H1 (cell line): ENCODE measurements at regions not wholly inside any gene's neighbourhood (a gene's known extent, or its start where the extent isn't known, plus 50 kb on each side); places are given as distances from the start of the nearest gene placed in this dataset.

Experiments
- CTCF ChIA-PET: fragments of 300-600 bp; sonication (Branson Sonifier 250); formaldehyde crosslinking; loops from one replicate; lab custom pipeline; 2021; ENCODE audit not compliant: partially characterized antibody; lab: Charles Lee
- POLR2A ChIA-PET: fragments of 300-600 bp; sonication (Branson Sonifier 250); formaldehyde crosslinking; loops from one replicate; lab custom pipeline; 2021; ENCODE audit warnings: inconsistent platforms; ENCODE audit not compliant: partially characterized antibody; lab: Charles Lee
- DNase-seq, 2 experiments: peaks; one replicate each; pipeline versions ENCODE4 v3.0.0 to v3.0.0-alpha.2; 2010 to 2022; ENCODE audit warnings: low spot score in 2 of 2, low read depth in 1 of 2, mixed read lengths in 1 of 2
- FAIRE-seq: peaks from 2 replicates; lab custom pipeline; 2011; peaks lifted over from hg19 to GRCh38; lab: Jason Lieb, UNC
- H2AFZ ChIP-seq: 2 replicates; pipeline ENCODE4 v1.8.1; 2012; ENCODE audit warnings: low read length, inconsistent platforms
- H2AK5ac ChIP-seq: 2 replicates; pipeline ENCODE4 v1.6.1; 2013; ENCODE audit warnings: low read depth, low read length
- H2BK120ac ChIP-seq: replicated peaks from 2 replicates; pipeline ENCODE3; 2013; ENCODE audit warnings: low read depth, low read length, inconsistent platforms
- H2BK12ac ChIP-seq: 2 replicates; pipeline ENCODE4 v1.6.1; 2013; ENCODE audit warnings: low read depth, low read length
- H2BK15ac ChIP-seq: 2 replicates; pipeline ENCODE4 v1.6.1; 2013; ENCODE audit warnings: low read length
- H2BK20ac ChIP-seq: 2 replicates; pipeline ENCODE4 v1.6.1; 2013; ENCODE audit warnings: low read length
- H2BK5ac ChIP-seq: 2 replicates; pipeline ENCODE4 v1.6.1; 2013; ENCODE audit warnings: low read depth, low read length
- H3K14ac ChIP-seq: 2 replicates; pipeline ENCODE4 v1.6.1; 2013; ENCODE audit warnings: inconsistent platforms; ENCODE audit not compliant: insufficient read length
- H3K18ac ChIP-seq: 2 replicates; pipeline ENCODE4 v1.6.1; 2013; ENCODE audit warnings: low read length; ENCODE audit errors: extremely low read depth
- H3K23ac ChIP-seq: 2 replicates; pipeline ENCODE4 v1.6.1; 2013; ENCODE audit warnings: inconsistent platforms; ENCODE audit not compliant: insufficient read length
- H3K23me2 ChIP-seq: 2 replicates; pipeline ENCODE4 v1.6.1; 2013; ENCODE audit warnings: low read depth, low read length
- H3K27ac ChIP-seq: 2 replicates; pipeline ENCODE4 v1.6.1; 2011; ENCODE audit warnings: low read depth, low read length, inconsistent platforms
- H3K27me3 ChIP-seq, 4 experiments: replicated peaks in 1 of 4; 1 replicate in 1 of 4; 2 replicates in 3 of 4; pipeline versions ENCODE4 v1.6.1 to v1.8.1; 2011 to 2013; ENCODE audit warnings: low read length in 3 of 4, mild to moderate bottlenecking in 3 of 4, inconsistent platforms in 2 of 4, mixed read lengths in 2 of 4, moderate library complexity in 1 of 4; ENCODE audit not compliant: control insufficient read depth in 3 of 4, insufficient read depth in 3 of 4; ENCODE audit errors: extremely low read depth in 1 of 4
- H3K36me3 ChIP-seq, 4 experiments: 2 replicates each; pipeline versions ENCODE4 v1.6.1 to v1.8.1; 2011 to 2013; ENCODE audit warnings: mild to moderate bottlenecking in 4 of 4, low read length in 3 of 4, moderate library complexity in 2 of 4, control low read depth in 1 of 4, inconsistent platforms in 1 of 4; ENCODE audit not compliant: insufficient read depth in 4 of 4, control insufficient read depth in 2 of 4
- H3K4ac ChIP-seq: replicated peaks from 2 replicates; pipeline ENCODE3; 2013; ENCODE audit warnings: low read length, low read depth, mixed read lengths, inconsistent platforms; ENCODE audit not compliant: insufficient read length
- H3K4me1 ChIP-seq, 4 experiments: replicated peaks in 1 of 4; 1 replicate in 1 of 4; 2 replicates in 3 of 4; pipeline versions ENCODE4 v1.6.1 to v1.8.1; 2011 to 2013; ENCODE audit warnings: low read length in 3 of 4, inconsistent platforms in 2 of 4, mixed read lengths in 1 of 4; ENCODE audit not compliant: insufficient read depth in 4 of 4, control insufficient read depth in 3 of 4
- H3K4me2 ChIP-seq, 2 experiments: 2 replicates each; pipeline versions ENCODE4 v1.6.1 to v1.8.1; 2011 to 2013; ENCODE audit warnings: low read depth in 2 of 2, low read length in 2 of 2, control low read depth in 1 of 2, inconsistent platforms in 1 of 2, mild to moderate bottlenecking in 1 of 2; ENCODE audit not compliant: insufficient read depth in 1 of 2
- H3K4me3 ChIP-seq, 4 experiments: fragments of 200-600, 300-600 bp in 1 of 4; sonication (generic), shearing (Covaris generic), sonication (Bioruptor Twin) in 1 of 4; 2 replicates each; pipeline versions ENCODE4 v1.5.1 to v1.8.1; 2011 to 2016; ENCODE audit warnings: low read length in 4 of 4, low read depth in 3 of 4, control low read depth in 2 of 4, inconsistent platforms in 2 of 4, mild to moderate bottlenecking in 2 of 4, mixed read lengths in 1 of 4, moderate library complexity in 1 of 4; ENCODE audit not compliant: insufficient read depth in 2 of 4; ENCODE audit errors: extremely low read depth in 1 of 4
- H3K56ac ChIP-seq: replicated peaks from 2 replicates; pipeline ENCODE3; 2013; ENCODE audit warnings: low read depth, mild to moderate bottlenecking, mixed read lengths, low read length, inconsistent platforms; ENCODE audit not compliant: insufficient read length
- H3K79me1 ChIP-seq: 2 replicates; pipeline ENCODE4 v1.6.1; 2013; ENCODE audit warnings: low read depth, low read length, control low read depth
- H3K79me2 ChIP-seq, 2 experiments: 2 replicates each; pipeline versions ENCODE4 v1.6.1 to v1.8.1; 2012 to 2013; ENCODE audit warnings: low read length in 2 of 2, mild to moderate bottlenecking in 2 of 2, inconsistent platforms in 1 of 2; ENCODE audit not compliant: insufficient read depth in 2 of 2, control insufficient read depth in 1 of 2
- H3K9ac ChIP-seq, 4 experiments: replicated peaks in 1 of 4; 1 replicate in 1 of 4; 2 replicates in 3 of 4; pipeline versions ENCODE4 v1.6.1 to v1.8.1; 2011 to 2013; ENCODE audit warnings: low read depth in 3 of 4, low read length in 3 of 4, control low read depth in 2 of 4, mild to moderate bottlenecking in 2 of 4, moderate library complexity in 2 of 4, inconsistent platforms in 1 of 4; ENCODE audit errors: extremely low read depth in 1 of 4
- H3K9me3 ChIP-seq, 2 experiments: 2 replicates each; pipeline versions ENCODE4 v1.6.1 to v1.8.1; 2012 to 2013; ENCODE audit warnings: mild to moderate bottlenecking in 2 of 2, moderate library complexity in 2 of 2, control low read depth in 1 of 2, inconsistent platforms in 1 of 2, low read depth in 1 of 2, low read length in 1 of 2, mixed read lengths in 1 of 2; ENCODE audit not compliant: insufficient read depth in 2 of 2
- H4K20me1 ChIP-seq, 2 experiments: replicated peaks in 1 of 2; 2 replicates each; pipeline versions ENCODE3 to v1.8.1; 2011 to 2013; ENCODE audit warnings: inconsistent platforms in 2 of 2, low read length in 2 of 2, mild to moderate bottlenecking in 1 of 2; ENCODE audit not compliant: insufficient read depth in 2 of 2, control insufficient read depth in 1 of 2
- H4K5ac ChIP-seq: 2 replicates; pipeline ENCODE4 v1.6.1; 2013; ENCODE audit warnings: low read length, low read depth, mixed read lengths, inconsistent platforms; ENCODE audit not compliant: insufficient read length
- H4K8ac ChIP-seq: 2 replicates; pipeline ENCODE4 v1.8.0; 2013; ENCODE audit warnings: mild to moderate bottlenecking, moderate library complexity, low read length, inconsistent platforms; ENCODE audit not compliant: insufficient read depth; ENCODE audit errors: extremely low read depth
- H4K91ac ChIP-seq: replicated peaks from 2 replicates; pipeline ENCODE3; 2013; ENCODE audit warnings: low read length, mixed read lengths, inconsistent platforms; ENCODE audit not compliant: insufficient read length
- CHD1 ChIP-seq: IDR thresholded peaks from 2 replicates; pipeline ENCODE4 v1.6.1; 2012; ENCODE audit warnings: low read depth, low read length, improper control_type of control experiment
- RAD21 ChIP-seq, 2 experiments: IDR thresholded peaks in 1 of 2; conservative IDR thresholded peaks in 1 of 2; 2 replicates each; pipeline ENCODE4 v1.6.1; 2011; ENCODE audit warnings: low read depth in 2 of 2, low read length in 2 of 2, improper control_type of control experiment in 1 of 2, inconsistent platforms in 1 of 2, mild to moderate bottlenecking in 1 of 2, moderate library complexity in 1 of 2
- SAP30 ChIP-seq: fragments of 300-600 bp; sonication (generic); IDR thresholded peaks from 2 replicates; pipeline ENCODE4 v1.7.1; 2012; ENCODE audit warnings: low read length, moderate library complexity, mild to moderate bottlenecking, inconsistent platforms; ENCODE audit not compliant: insufficient read depth, insufficient replicate concordance
- SIX5 ChIP-seq: IDR thresholded peaks from 2 replicates; pipeline ENCODE4 v1.6.1; 2011; ENCODE audit warnings: mild to moderate bottlenecking, low read depth, low read length
- WGBS, 2 experiments: shearing (Covaris generic) in 1 of 2; methylation state at CpG; one replicate each; pipeline versions ENCODE4 v1.1.6 to v1.1.7; 2013 to 2015; ENCODE audit warnings: low lambda C conversion rate in 2 of 2, mixed read lengths in 2 of 2, inconsistent platforms in 1 of 2, low coverage in 1 of 2, missing lambda C conversion rate in 1 of 2; ENCODE audit not compliant: insufficient replicate concordance in 2 of 2, insufficient coverage in 1 of 2, insufficient read length in 1 of 2; ENCODE audit errors: extremely low coverage in 1 of 2, missing lambda C conversion rate in 1 of 2; 5-methylcytosine and 5-hydroxymethylcytosine counted together

- no peak overlapping the region for H2AK5ac ChIP-seq
- H3K27ac ChIP-seq: no peak overlapping the region
- H3K18ac ChIP-seq: no peak overlapping the region
- H2BK5ac ChIP-seq: no peak overlapping the region
- H3K4me2 ChIP-seq: no peak overlapping the region
- H3K23me2 ChIP-seq: no peaks in the 10 kb centered on the region
- H4K91ac ChIP-seq: no peak overlapping the region
- H3K4me3 ChIP-seq: no peak overlapping the region
- no peak overlapping the region for H3K4ac ChIP-seq
- H3K9ac ChIP-seq: no peak overlapping the region
- ChIA-PET POLR2A (no interaction called here), CTCF (no interaction called here)
- H4K5ac ChIP-seq: no peak overlapping the region
- no peak overlapping the region for H2AFZ ChIP-seq
- no peak overlapping the region for H2BK120ac ChIP-seq
- no peak for TF ChIP-seq SIX5
- TF ChIP-seq SAP30: no peak
- no peak for TF ChIP-seq RAD21 (IDR thresholded peaks at IDR 0.05 in 1 of 2, conservative IDR thresholded peaks at IDR 0.05 in 1 of 2; ENCODE audit: low read depth in 2 of 2, low read length in 2 of 2)
- TF ChIP-seq CHD1: no peak
- WGBS, 2 experiments: 100% methylated on average over 2 of the region's 2 CpGs; no CpG with 5 or more reads in 1 of the 2 experiments
- H3K27me3 ChIP-seq: no peaks in the 10 kb centered on the region
- no peak overlapping the region for H3K56ac ChIP-seq
- H4K20me1 ChIP-seq: no peaks in the 10 kb centered on the region
- DNase-seq (no peak), FAIRE-seq (no peak)
- H3K36me3 ChIP-seq: no peaks in the 10 kb centered on the region
- no peak overlapping the region for H2BK15ac ChIP-seq
- H3K23ac ChIP-seq: no peak overlapping the region
- no peak overlapping the region for H4K8ac ChIP-seq
- peaks cover 0 to 3% of the 10 kb centered on the region in 2 experiments; a peak in 1 of 4 replicates for H3K9me3 ChIP-seq
- no peak overlapping the region for H2BK12ac ChIP-seq
- H2BK20ac ChIP-seq: no peak overlapping the region
- H3K4me1 ChIP-seq: no peaks in the 10 kb centered on the region
- no peaks in the 10 kb centered on the region for H3K79me2 ChIP-seq
- no peaks in the 10 kb centered on the region for H3K79me1 ChIP-seq
- H3K14ac ChIP-seq: no peak overlapping the region
Observed at GRCh38 chr12:78697817-78698415, 166.7 kb upstream of the SYT1 start.
